Glomerular visceral epithelial cell (primary cell): ENCODE measurements at regions not wholly inside any gene's neighbourhood (a gene's known extent, or its start where the extent isn't known, plus 50 kb on each side); places are given as distances from the start of the nearest gene placed in this dataset.

Experiments
- DNase-seq: peaks from one replicate; pipeline ENCODE4 v3.0.0-alpha.2; 2016; ENCODE audit errors: extremely low spot score

DNA sequence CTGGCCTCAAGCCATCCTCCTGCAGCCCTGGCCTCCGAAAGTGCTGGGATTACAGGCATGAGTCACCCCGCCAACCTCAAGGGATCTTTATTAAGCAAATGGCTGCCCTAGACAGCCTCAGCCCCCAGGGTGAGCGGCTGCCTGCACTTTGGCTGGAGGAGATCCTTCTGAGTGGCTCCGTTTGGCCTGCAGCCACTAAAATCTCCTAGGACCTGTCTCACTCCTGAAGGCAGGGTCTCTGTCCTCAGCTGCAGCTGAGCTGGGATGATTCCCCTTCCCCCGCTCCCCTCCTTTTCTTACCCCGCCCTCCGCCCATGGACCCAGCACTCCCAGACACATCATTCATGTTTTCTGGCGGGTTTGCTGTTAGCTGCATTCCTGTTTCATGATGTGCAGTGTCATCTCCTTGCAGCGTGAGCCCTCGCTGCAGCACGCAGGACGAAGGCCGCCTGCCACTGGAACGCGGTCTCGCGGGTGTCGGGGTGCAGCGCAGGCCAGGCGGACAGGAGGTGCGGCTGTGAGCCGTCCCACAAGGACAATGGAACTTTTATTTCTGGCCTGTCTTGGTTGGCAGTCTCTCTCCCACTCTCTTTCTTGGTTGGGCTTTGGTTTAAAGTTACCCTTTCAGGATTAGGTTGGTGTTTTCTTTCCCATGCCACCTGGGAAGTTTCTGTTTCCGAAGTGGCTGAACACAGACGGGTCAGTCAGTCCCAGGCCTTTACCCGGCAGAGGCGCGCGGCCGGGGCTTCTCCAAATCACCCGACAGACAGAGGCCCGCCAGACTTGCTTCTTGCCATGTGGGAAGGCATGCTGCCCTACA is 137.1 kb downstream of the FOXD1 start:
- peak; percentile 96 for DNase-seq

DNA sequence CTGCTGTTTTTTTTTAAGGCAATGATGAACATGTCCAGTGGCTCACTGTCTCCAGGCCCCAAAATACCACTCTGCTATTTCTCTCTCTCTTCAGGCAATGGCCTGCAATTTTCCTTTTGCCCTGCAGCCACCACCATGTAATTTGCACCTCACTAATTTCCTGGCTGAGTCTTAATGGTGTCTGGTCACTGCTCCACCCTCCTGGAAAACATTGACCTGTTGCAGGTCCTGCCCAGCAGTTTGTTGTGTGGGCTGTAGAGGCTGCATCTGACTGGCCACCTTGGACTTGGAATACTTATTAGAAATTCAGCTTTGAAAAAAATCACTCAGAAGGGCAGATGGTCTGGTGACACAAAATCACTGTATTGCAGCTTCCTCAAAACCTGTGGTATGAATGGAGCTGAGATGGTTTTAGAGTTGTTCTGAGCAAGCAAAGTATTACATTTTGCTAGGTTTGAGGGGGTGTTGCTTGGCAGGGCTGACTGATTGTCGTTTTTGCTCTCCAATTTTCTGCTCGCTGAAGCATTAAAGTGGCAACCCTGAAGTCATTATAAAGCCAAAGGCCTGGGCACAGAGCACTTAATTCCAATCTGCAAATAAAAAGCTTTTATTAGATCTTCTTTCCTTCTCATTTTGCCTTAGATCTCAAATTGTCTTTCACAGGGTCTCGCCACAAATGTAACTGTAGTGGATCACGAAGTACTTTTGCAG is 134.8 kb downstream of the TMEM174 start:
- peak; percentile 55 for DNase-seq

DNA sequence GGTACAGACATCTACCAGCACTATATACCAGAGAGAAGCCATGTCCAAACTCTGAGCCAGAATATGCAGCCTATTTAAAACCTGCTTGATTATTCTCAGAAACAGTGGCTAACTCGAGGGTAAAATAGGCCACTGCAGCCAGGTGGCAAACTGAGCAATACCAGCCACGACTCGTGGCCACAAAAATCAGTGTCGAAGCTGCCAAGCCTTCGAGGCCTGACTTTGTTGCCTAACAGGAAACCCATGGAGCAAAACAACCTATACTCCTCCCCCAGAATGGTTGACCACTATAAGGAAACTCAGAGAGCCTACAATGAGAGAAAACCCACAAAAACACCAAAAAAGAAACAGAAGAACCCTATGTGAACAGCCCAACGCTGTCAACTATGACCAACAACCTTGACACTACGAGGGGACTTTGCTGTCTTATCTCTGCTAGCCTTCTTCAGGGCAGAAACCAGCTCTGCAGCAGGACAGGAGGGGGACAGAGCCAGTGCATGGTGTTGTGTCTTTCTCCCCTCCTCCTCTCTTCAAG is 133.8 kb downstream of the TMEM174 start:
- peak; percentile 20 for DNase-seq

DNA sequence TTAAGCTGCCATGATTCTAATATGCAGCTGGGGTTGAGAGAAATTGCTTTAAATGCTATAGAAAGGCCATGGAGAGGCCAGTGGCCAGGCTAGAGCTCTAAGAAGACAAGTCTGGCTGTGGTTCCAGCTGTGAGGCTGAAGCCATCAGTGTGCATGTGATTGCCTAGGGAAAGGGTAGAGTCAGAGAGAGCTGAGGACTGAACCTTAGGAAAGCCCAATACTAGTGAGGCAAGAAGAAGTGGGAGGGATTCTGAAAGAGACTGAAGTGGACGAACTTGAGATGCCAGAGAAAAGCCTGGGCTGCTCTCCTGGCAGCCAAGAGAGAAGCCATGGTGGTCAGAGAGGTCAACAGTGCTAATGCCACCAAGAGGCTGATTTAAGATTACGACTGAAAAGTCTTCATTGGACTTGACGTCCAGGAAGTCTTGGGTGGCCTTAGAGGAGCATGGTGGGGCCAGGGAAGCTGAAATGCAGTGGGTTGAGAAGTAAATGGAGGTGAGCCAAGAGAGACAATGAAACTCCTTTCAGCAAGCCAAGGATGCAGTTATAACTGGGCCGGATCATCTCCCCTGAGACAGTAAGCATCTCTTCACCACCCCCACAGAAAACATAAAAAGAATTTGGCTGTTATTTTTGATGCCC is 133.2 kb downstream of the TMEM174 start:
- no peak for DNase-seq

DNA sequence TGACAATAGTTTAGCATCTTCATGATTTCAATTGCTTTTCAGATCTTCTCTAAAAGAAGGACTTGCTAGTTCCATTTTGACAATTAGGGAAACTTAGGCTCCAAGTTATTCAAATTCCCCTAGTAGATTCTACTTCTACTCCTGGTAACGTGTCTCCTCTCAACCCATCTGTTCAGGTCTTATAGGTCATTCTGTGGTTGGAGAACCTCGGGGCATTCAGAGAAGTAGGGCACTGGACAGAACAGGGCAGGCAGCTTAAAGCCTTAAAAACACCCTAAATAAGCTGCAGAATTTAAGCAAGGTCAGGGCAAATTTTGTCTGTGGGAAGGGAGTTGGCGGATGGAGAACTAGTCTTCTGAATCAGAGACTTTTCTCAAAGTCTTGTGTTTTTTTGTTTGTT is 132.4 kb downstream of the TMEM174 start:
- DNase-seq = no peak

DNA sequence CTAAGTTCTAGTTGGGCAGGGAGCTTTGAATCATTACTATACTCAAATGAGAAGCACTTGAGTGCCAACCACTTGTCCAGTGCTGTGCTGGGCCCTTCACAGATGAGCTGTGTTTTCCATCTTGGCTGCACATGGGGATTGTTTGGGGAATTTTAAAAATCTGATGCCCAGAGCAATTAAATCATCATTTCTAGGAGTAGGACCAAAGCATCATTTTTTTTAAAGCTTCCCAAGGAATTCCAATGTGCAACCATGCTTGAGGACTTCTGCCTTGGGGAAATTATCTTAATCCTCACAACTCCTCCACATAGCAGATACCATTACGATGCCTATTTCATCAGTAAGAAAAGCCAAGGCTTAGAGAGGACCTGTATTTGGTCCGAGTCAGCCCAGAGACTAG is 131.4 kb downstream of the TMEM174 start:
- DNase-seq = peak; percentile 64

DNA sequence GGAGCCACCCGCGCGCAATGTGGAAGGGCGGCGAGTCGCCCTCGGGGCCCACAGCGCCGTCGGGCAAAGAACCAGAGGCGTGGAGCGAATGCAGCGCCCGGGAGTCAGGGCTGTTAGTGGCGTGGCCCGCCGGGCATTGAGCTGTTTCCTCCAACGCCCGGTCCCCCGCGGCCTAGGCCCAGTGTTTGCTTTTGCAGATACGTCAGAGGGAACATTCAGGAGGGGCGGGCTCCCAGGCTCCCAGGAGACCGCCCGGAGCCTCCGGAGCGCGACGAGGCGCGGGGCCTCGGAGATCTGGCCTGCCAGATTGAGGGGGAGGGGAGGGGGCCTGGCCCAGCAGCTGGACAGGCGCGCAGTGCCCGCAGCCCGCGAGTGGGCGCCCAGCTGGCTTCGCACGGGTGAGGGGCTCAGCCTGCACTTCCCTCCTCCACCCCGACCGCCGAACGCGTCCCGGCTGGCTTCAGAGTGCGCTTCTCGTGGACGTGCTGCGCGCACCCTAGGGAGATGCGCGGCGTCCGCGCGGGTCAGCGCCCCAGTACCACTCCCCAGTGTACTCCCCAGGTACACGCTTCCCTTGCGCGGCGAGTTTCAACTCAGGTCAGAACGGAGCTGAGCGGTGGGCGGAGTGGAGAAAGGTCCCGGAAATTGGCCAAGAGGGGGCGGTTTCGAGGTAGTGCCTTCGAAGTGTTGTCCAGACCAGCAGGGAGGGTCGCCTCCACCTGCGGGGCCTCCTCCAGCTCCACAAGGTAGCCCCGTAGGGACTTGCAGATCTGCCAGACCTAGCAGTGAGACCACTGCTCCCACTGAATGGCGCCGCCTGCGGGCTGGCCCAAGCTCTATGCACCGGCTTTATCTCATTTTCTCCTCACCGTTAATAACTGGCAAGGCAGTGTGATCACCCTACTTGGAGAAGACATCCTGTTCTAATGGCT is 130.4 kb downstream of the TMEM174 start:
- DNase-seq = no peak

DNA sequence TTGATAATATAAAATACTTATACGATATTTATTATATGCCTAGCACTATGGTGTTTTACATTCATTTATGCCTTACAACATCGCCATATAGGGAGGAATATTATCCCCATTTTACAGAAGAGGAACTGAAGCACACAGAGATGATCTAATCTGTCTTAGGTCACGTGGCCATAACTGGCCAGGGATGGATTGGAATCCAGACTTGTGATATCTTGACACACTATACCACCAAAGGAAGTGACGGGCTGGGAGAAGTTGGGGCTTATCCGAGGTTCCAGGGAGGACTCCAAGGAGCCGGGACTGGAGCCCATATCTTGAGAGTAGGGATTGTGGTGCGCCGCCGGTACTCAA is 129.8 kb downstream of the TMEM174 start:
- DNase-seq = no peak

DNA sequence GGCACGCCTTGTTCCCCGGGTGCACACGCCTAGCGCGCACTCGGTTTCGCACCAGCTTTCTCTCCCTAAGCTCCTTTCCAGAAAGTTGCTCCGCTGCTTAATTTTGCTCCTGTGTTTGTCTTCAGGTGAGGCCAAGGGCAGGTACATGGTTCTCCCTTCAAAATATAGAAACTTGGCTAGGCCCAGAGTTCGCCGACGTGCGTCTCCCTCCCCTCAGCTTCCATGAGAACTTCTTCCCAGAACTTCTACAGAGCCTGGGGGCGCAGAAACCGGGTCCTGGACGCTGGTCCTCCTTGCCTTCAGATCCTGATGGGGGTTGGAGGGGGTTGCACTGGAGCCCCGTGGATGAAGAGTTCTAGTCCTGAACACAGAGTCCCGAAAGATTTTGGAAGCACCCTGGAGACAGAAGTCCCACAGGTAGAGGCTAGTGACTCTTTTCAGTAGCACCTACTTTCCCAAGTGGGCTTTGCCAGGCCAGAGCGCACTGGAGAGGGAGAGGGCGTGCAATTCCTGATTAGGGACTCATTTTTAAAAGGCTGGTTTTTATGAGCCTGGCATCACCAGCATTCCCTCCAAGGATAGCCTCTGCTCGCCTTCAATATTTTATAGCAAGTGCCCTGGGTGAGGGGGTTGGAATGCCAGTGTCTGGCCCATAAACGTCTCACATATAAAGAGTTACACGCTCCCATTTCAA is 128.4 kb downstream of the TMEM174 start:
- DNase-seq = no peak

DNA sequence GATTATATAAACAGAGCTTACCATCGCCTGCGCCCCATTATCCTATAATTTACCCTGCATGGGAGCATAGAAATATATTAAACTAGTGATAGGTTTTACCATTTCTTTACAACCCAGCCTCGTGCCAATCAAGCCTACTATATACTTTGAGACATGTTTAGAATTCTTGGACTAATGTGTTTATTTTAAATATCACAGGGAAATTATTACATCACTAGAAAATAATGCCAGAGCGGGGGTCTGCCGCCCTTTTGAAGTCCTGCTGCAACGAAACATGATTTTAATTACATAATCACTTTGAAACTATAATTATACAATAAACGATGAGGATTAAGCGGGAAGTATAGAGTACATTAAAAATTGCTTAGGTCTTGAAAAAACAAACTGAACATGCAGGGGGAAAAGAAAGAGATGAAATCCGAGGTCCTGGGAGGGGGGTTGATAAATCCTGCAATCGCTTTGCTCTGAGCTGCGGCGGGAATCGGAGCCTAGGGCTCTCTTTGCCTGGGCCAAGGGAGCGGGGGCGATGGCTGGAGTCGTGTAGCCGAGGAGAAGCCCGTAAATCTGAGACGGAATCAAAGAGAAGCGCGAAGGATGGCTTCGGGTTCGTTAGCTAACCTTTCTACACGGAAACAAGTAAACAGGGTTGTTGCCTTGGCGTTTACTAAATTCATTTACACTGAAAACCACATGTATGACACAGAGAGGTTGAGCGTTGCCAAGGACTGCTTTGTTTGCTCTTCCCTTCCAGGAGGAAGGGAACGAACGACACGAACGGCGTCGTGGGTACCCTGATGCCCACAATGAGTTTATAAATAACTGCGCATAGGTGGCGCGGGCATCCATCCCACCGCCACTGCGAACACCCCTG is 127.6 kb downstream of the TMEM174 start:
- DNase-seq = no peak

DNA sequence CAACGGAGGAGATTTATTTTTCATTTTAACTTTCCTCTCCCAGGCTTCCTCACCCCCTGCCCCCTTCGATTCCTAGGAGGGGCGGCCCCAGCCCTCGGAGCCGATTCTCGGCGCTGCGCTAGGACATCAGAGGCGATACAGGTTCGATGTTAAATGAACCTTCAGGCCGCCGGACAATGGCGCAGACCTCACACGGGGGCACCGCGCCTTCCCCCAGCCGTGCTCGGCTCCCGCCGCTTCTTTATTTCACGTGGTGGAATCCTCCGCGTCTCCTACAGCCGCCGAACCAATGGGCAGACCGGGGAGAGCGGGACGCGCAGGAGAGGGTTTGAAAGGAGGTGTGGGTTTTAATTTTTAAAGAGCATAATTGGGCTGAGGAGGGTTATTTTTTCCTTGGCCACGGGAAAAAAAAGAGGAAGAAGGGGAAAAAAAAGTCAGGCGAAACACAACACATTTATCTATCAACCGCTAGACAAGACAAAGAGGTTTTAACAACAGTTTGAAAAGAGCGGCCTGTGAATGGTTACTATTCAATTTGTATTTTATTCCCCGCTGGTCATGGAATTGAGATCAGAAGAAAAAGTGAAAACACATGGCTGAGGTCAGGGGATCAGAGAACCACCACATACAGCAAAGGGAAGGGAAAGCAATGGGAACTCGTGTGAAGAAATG is 126.8 kb downstream of the TMEM174 start:
- no peak for DNase-seq

DNA sequence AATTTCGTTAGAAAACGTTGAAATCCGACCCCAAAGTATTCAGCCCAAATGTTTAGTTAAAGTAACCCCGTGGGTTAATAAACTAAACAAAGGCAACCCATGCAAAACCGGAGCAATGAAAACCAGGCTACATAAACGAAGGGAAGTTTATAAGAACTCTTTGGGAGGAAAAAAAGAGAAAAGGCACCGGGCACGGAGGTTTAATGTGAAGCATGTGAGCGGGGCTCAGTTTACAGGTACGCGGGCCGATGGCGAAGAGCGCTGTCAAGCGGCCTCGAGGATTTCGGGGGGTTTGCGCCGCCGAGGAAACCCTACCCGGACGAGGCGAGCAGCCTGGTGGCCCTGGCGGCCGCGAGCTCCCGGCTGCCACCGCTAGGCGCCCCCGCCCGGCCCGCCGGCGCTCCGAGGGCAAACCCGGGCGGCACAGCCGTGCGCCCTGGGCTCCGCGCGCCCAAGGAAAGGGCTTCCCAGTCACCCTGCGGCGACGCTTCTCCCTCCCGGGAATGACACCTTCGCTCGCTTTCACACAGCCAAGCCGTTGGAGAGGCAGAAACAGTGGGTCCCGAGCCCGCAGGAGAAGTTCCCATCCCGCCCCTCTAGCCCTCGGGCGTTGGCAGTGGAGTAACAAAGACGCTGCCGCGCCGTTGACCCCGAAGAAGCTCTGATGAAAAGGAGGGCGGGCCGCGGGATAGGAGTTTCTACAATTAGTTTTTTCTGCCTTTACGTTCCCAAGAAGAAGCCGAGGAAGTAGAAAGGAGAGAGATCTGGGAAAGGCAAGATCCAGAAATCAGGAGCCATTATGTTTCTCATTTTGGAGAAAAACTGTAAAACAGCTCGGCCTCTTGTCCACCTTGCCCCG is 126.0 kb downstream of the TMEM174 start:
- peak; percentile 39 for DNase-seq

DNA sequence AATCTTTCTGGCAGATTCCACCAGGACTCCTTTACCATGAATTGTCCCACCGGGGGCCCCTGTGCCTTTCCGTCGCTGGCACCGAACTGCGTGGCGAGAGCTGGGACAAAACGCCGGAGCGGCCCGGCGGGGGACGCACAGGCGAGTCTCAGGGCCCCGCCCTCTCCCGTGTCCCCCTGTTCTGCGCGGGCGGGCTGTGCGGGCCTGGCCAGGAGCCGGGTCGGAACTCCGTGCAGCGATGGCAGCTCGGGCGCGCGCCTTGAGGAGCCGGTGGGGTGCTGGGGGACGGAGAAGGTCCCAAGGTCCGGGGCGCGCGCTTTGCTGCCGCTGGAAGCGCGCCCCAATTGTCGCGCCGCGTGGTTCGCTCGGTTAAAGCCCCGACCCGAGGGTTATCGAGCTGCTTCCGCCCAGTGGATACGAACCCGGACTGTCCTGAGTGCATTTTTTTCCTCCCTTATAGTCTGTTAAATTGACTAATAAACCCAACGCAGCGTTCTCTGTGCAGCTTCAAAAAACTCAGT is 125.3 kb downstream of the TMEM174 start:
- no peak for DNase-seq

DNA sequence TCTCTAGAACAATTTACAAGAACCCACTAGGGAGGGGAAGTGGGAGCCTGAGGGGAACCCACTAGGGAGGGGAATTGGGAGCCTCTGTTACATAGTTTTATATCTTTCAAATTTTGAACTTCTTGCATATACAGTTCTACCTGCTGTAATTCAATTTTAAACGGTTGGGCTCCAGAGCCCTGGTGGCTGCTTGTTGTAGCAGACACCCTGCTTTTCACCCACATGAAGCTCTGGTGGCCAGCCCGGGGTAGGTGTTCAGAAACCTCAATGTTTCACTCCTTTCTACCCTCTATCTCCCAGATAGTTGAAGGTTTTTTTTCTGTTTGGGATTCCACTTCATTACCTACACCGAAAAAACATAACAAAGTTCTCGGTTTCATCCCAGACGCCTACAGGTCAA is 124.4 kb downstream of the TMEM174 start:
- DNase-seq = no peak

DNA sequence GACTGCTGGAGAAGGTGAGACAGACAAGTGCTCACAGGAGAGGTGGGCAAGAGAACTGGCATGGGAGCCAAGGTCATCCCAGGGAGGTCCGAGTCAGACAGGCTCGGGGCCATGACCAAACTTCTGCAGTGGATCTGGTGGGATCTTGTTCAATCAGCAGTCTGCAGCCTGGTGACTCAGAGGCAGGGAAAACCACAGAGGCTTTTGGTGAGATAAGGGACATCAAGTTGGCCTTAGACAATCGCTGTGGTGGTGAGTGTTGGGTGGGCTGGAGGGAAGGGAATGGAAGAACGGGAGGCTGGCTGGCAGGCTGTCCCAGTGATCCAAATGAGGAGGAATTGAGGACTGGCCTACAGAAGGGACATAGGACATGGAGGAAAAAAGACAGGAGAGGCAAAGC is 123.8 kb downstream of the TMEM174 start:
- DNase-seq = peak; percentile 73

DNA sequence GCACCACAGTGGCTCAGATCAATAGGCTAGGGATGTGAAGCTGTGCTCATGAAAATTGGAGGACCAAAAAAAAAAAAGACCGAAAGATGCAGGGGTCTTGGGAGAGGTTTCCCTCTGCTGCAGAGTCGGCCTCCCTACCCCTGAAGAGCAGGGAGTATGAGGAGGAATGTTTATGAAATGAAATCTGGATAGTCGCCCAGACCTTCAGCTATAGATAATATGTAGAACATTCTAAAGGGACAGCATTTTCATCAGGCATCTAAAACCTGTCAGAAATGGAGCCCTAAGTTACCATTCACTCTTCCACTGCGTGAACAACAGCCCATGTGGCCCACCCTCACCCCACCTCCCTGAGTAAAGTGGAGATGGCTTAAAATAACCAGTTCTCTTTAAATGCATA is 122.9 kb downstream of the TMEM174 start:
- no peak for DNase-seq

DNA sequence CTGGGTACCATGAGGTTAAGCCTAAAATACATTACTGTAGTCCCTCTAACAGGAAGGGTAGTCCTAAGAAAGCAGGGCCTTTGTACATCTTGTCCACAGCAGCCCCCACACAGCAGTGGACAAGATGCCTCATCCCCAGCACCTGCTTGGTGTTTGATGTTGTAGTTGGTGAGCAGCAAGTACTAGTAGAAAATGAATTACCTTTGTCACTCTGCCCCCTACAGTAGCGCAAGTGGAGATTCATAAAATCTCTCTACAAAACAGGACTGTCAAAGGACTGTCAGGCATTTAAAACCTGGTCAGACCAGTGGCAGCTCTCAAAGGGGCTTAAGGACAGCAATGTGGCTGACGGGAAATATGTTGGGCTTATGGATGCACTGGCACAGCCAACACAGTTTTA is 122.5 kb downstream of the TMEM174 start:
- DNase-seq = no peak

DNA sequence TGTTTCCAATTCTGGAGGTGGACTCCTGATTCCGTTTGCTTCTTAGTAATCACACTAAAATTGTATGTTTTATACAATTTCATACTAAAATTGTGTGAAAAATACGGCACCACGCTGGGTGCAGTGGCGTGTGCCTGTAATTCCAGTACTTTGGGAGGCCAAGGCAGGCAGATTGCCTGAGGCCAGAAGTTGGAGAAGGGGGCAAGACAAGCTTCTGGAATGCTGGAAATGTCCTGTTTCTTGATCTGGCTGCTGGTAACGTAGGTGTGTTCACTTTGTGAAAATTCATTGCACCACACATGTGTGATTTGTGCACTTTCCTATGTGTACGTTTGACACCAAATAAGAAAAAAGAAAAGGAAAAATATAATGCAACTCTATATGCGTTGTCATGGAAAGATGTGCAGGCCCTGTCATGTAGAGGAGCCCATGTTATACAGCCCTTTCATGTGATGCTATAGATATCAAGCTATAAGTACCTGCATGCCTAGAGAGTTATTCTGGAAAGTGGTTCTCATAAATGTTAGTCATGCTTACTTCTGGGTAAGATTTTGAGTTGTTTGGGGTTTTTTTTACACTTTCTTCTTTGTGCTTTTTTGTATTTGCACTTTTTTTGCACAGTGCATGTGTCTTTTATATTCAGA is 119.9 kb downstream of the TMEM174 start:
- no peak for DNase-seq
